ENCODE measurements at regions not wholly inside any gene's neighbourhood (a gene's known extent, or its start where the extent isn't known, plus 50 kb on each side); places are given as distances from the start of the nearest gene placed in this dataset.

DNA sequence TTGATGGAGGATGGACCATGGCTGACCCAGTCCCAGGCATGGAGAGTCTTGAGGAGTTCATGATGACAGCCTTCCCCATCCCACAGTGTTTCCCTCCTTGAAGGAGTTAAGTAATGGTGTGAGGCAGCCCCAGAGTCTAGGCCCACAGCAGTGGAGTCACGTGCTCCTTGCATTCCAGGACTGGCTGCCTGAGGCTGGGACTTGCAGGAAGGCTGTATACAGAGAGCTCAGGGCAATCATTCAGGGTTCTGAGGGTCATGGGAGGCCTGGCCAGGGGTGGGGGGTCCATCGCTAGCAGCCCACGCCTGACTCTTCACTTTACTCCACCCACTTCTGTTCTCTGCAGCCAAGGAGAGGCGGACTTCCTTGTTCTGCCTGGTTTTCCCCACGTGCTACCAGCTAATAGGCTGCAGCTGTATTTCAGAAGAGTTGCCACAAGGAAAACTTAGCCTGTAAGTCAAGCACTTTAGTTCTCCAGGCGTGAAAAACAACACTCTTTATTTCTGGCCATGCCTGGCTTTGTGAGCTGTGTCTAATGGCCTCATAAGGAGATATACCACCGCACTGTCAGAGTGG lies 272.5 kb downstream of the DHX35 start:
- BruUV-seq (replicated peaks): no TSS peak
- POLR2A ChIA-PET (ENCODE audit: unreplicated experiment): no interaction called here
- CTCF ChIA-PET: no interaction called here

DNA sequence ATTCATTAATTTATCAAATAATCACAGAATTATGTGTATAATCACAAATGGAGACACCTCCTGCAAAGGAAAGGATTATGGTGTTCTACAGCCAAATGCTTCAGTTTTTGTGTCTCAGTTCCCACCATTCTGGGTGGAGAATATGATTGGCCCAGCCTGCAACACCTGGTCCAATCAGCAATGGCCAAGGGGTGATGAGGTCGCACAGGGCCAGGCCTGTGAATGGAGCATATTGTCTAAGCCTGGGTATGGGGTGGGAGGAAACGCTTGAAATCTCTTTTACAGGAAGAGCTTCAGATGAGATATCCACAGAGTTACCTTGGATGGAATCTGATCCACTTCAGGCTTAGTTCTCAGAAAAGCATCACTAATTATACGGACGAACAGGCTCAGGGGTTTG lies 271.6 kb downstream of the DHX35 start:
- Histone ChIP-seq H3K9me3 (ENCODE audit: insufficient read depth, low read depth) (no peaks in the 10 kb centered on the region), H3K79me2 (ENCODE audit: low read depth) (no peaks in the 10 kb centered on the region), H3K4me3 (no peak overlapping the region), H3K36me3 (ENCODE audit: low read depth) (no peaks in the 10 kb centered on the region), H3K27ac (no peak overlapping the region), H3K4me1 (replicated peaks; ENCODE audit: insufficient read depth) (no peaks in the 10 kb centered on the region), H3K9me2 (ENCODE audit: insufficient read depth) (no peaks in the 10 kb centered on the region), H3K4me2 (no peak overlapping the region), H2AFZ (no peak overlapping the region), H3F3A (ENCODE audit: insufficient read depth, low read depth) (no peaks in the 10 kb centered on the region), H4K20me1 (ENCODE audit: insufficient read depth) (0 out of 2 replicates have a peak, but pooled peaks cover 4% of the 10 kb centered on the region), H3K27me3 (ENCODE audit: insufficient read depth, low read depth) (peaks cover 55% of the 10 kb centered on the region)
- POLR2A ChIA-PET (ENCODE audit: unreplicated experiment): no interaction called here
- CTCF ChIA-PET: no interaction called here
- no TSS peak for BruUV-seq (replicated peaks)
- no peak for DNase-seq
- no peak for TF ChIP-seq EZH2 (IDR thresholded peaks at IDR 0.05; ENCODE audit: low read depth)
- TF ChIP-seq, protein P1, sequence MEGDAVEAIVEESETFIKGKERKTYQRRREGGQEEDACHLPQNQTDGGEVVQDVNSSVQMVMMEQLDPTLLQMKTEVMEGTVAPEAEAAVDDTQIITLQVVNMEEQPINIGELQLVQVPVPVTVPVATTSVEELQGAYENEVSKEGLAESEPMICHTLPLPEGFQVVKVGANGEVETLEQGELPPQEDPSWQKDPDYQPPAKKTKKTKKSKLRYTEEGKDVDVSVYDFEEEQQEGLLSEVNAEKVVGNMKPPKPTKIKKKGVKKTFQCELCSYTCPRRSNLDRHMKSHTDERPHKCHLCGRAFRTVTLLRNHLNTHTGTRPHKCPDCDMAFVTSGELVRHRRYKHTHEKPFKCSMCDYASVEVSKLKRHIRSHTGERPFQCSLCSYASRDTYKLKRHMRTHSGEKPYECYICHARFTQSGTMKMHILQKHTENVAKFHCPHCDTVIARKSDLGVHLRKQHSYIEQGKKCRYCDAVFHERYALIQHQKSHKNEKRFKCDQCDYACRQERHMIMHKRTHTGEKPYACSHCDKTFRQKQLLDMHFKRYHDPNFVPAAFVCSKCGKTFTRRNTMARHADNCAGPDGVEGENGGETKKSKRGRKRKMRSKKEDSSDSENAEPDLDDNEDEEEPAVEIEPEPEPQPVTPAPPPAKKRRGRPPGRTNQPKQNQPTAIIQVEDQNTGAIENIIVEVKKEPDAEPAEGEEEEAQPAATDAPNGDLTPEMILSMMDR (conservative IDR thresholded peaks at IDR 0.05): no peak
- intact Hi-C loops (cut with micrococcal nuclease; ENCODE audit: unreplicated experiment): no loop called here

More for the DNA sequence above, 272.5 kb downstream of the DHX35 start:
- TF ChIP-seq, protein P1 (conservative IDR thresholded peaks at IDR 0.05): no peak
- TF ChIP-seq EZH2 (IDR thresholded peaks at IDR 0.05; ENCODE audit: low read depth): no peak
- Histone ChIP-seq H3K4me1 (replicated peaks; ENCODE audit: insufficient read depth) (no peaks in the 10 kb centered on the region), H3K9me2 (ENCODE audit: insufficient read depth) (no peaks in the 10 kb centered on the region), H3K9me3 (ENCODE audit: insufficient read depth, low read depth) (no peaks in the 10 kb centered on the region), H4K20me1 (ENCODE audit: insufficient read depth) (no peaks in the 10 kb centered on the region), H3K27ac (no peak overlapping the region), H3K79me2 (ENCODE audit: low read depth) (no peaks in the 10 kb centered on the region), H3F3A (ENCODE audit: insufficient read depth, low read depth) (no peaks in the 10 kb centered on the region), H3K4me3 (no peak overlapping the region), H3K36me3 (ENCODE audit: low read depth) (no peaks in the 10 kb centered on the region), H3K4me2 (no peak overlapping the region), H2AFZ (no peak overlapping the region), H3K27me3 (ENCODE audit: insufficient read depth, low read depth) (peaks cover 47% of the 10 kb centered on the region)
- DNase-seq: no peak
- intact Hi-C loops (cut with micrococcal nuclease; ENCODE audit: unreplicated experiment): no loop called here

DNA sequence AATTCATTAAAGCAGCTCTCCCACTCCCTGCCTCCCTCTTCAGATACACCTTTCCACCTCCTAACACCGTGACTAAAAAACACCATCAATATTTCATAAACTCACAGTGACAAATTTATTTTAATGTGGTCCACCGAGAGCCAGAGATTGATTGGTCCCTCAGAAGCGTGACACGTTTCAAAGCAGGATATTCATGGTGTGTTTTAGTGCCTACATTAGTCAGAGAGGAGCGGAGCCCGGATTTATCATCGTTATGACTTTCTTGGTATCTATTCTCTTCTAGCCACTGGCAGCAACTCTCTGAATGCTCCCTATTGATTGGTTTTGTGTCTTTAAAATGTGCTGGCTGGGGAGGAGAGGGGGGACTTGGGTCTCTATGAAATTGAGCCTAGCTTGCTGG lies 265.3 kb downstream of the DHX35 start:
- no TSS peak for BruUV-seq (replicated peaks)
- POLR2A ChIA-PET (ENCODE audit: unreplicated experiment): no interaction called here
- no peak for DNase-seq
- Histone ChIP-seq H3K9me3 (ENCODE audit: insufficient read depth, low read depth) (no peaks in the 10 kb centered on the region), H3K9me2 (ENCODE audit: insufficient read depth) (no peaks in the 10 kb centered on the region), H3K36me3 (ENCODE audit: low read depth) (no peaks in the 10 kb centered on the region), H3K27me3 (ENCODE audit: insufficient read depth, low read depth) (peaks cover 54% of the 10 kb centered on the region), H3K27ac (no peak overlapping the region), H3K4me2 (no peak overlapping the region), H3F3A (ENCODE audit: insufficient read depth, low read depth) (no peaks in the 10 kb centered on the region), H3K4me1 (replicated peaks; ENCODE audit: insufficient read depth) (no peaks in the 10 kb centered on the region), H4K20me1 (ENCODE audit: insufficient read depth) (0 out of 2 replicates have a peak, but pooled peaks cover 4% of the 10 kb centered on the region), H2AFZ (no peak overlapping the region), H3K4me3 (no peak overlapping the region), H3K79me2 (ENCODE audit: low read depth) (no peaks in the 10 kb centered on the region)
- CTCF ChIA-PET: interaction anchor here (0.9 kb wide), 1 partner anchor 246 kb away, joined by 3 read pairs; no protein-coding TSS in a partner anchor
- intact Hi-C loops (cut with micrococcal nuclease; ENCODE audit: unreplicated experiment): no loop called here
- TF ChIP-seq, protein P1 (conservative IDR thresholded peaks at IDR 0.05): no peak
- TF ChIP-seq EZH2 (IDR thresholded peaks at IDR 0.05; ENCODE audit: low read depth): no peak
